ENCODE measurements at regions not wholly inside any gene's neighbourhood (a gene's known extent, or its start where the extent isn't known, plus 50 kb on each side); places are given as distances from the start of the nearest gene placed in this dataset.

GRCh38 chr19:29879655-29879974 lies 62.4 kb upstream of the URI1 start:
- H3K27ac ChIP-seq, result no peak overlapping the region
- H3K9me3 ChIP-seq, result no peaks in the 10 kb centered on the region
- no peak for DNase-seq
- no peak overlapping the region for H3K4me3 ChIP-seq
- intact Hi-C loops (cut with DNase I; ENCODE audit: low total_unique reads), result loop anchor here (10.0 kb wide), 1 partner anchor 115 kb away; no protein-coding TSS in a partner anchor
- H3K4me1 ChIP-seq, result no peaks in the 10 kb centered on the region
- no peaks in the 10 kb centered on the region for H3K36me3 ChIP-seq
- TF ChIP-seq POLR2A (IDR thresholded peaks at IDR 0.05) (no peak), CTCF (IDR thresholded peaks at IDR 0.05) (no peak)
- no peaks in the 10 kb centered on the region for H3K27me3 ChIP-seq

- Histone ChIP-seq H3K27ac (no peak overlapping the region), H3K4me3 (no peak overlapping the region), H3K36me3 (no peaks in the 10 kb centered on the region), H3K9me3 (no peaks in the 10 kb centered on the region), H3K4me1 (no peaks in the 10 kb centered on the region), H3K27me3 (no peaks in the 10 kb centered on the region)
- intact Hi-C loops (cut with DNase I; ENCODE audit: low total_unique reads), result no loop called here
- no peak for DNase-seq
- TF ChIP-seq POLR2A (IDR thresholded peaks at IDR 0.05), result no peak
- TF ChIP-seq CTCF (IDR thresholded peaks at IDR 0.05), result no peak
Observed at GRCh38 chr19:29880498-29881081, 61.4 kb upstream of the URI1 start.

GRCh38 chr19:29881386-29881785 lies 60.7 kb upstream of the URI1 start:
- DNase-seq, result no peak
- Histone ChIP-seq H3K36me3 (no peaks in the 10 kb centered on the region), H3K9me3 (no peaks in the 10 kb centered on the region), H3K27me3 (no peaks in the 10 kb centered on the region), H3K4me3 (no peak overlapping the region), H3K27ac (no peak overlapping the region), H3K4me1 (no peaks in the 10 kb centered on the region)
- intact Hi-C loops (cut with DNase I; ENCODE audit: low total_unique reads), result no loop called here
- TF ChIP-seq CTCF (IDR thresholded peaks at IDR 0.05) (no peak), POLR2A (IDR thresholded peaks at IDR 0.05) (no peak)

- intact Hi-C loops (cut with DNase I; ENCODE audit: low total_unique reads), result no loop called here
- Histone ChIP-seq H3K4me3 (no peak overlapping the region), H3K27me3 (no peaks in the 10 kb centered on the region), H3K9me3 (no peaks in the 10 kb centered on the region), H3K4me1 (no peaks in the 10 kb centered on the region), H3K27ac (no peak overlapping the region), H3K36me3 (no peaks in the 10 kb centered on the region)
- TF ChIP-seq CTCF (IDR thresholded peaks at IDR 0.05) (no peak), POLR2A (IDR thresholded peaks at IDR 0.05) (no peak)
- no peak for DNase-seq
Observed at GRCh38 chr19:29882719-29883105, 59.3 kb upstream of the URI1 start.

GRCh38 chr19:29884044-29884443 lies 58.0 kb upstream of the URI1 start:
- H3K36me3 ChIP-seq, result no peaks in the 10 kb centered on the region
- DNase-seq, result no peak
- H3K4me1 ChIP-seq, result no peaks in the 10 kb centered on the region
- H3K27ac ChIP-seq, result no peak overlapping the region
- no peak for TF ChIP-seq CTCF (IDR thresholded peaks at IDR 0.05)
- TF ChIP-seq POLR2A (IDR thresholded peaks at IDR 0.05), result no peak
- H3K9me3 ChIP-seq, result no peaks in the 10 kb centered on the region
- H3K27me3 ChIP-seq, result no peaks in the 10 kb centered on the region
- no peak overlapping the region for H3K4me3 ChIP-seq
- intact Hi-C loops (cut with DNase I; ENCODE audit: low total_unique reads), result no loop called here

All from uterus (tissue), 3 donors.